K562 (cell line): ENCODE measurements at regions not wholly inside any gene's neighbourhood (a gene's known extent, or its start where the extent isn't known, plus 50 kb on each side); places are given as distances from the start of the nearest gene placed in this dataset.

Experiments
- ATAC-seq: fragments of 200-7000 bp; cut with Tn5 transposase; 3 replicates; pipeline ENCODE4 v1.9.1; 2020; ENCODE audit warnings: moderate library complexity
- BruUV-seq: library from RNA; stranded (reverse); fragments of 400-500 nt; replicated peaks from 2 replicates; lab custom pipeline; 2021; lab: Mats Ljungman, UMichigan
- CTCF ChIA-PET: fragments of 300-600 bp; formaldehyde crosslinking; extraction: SDS; loops from one replicate; lab custom pipeline; 2021; ENCODE audit warnings: low intra/inter-chr PET ratio; lab: Yijun Ruan, JAX
- POLR2A ChIA-PET: fragments of 300-600, 350-650 bp; sonication (Branson Sonifier 250); formaldehyde crosslinking; extraction: SDS; loops from one replicate; lab custom pipeline; 2021; ENCODE audit warnings: antibody characterized with exemption, inconsistent platforms; lab: Yijun Ruan, JAX
- DNase-seq, 4 experiments: peaks; one replicate each; pipeline versions ENCODE4 v3.0.0 to v3.0.0-alpha.2; 2011 to 2018; ENCODE audit warnings: low spot score in 3 of 4, mixed read lengths in 3 of 4; ENCODE audit errors: extremely low read depth in 1 of 4
- FAIRE-seq: peaks from 2 replicates; lab custom pipeline; 2011; peaks lifted over from hg19 to GRCh38; lab: Jason Lieb, UNC
- H2AFZ ChIP-seq: 2 replicates; pipeline ENCODE4 v1.6.0; 2011; ENCODE audit warnings: low read depth, low read length, control low read depth, inconsistent platforms
- H3K27ac ChIP-seq: fragments of 200-600 bp; 3 replicates; pipeline ENCODE4 v1.8.0; 2011; ENCODE audit warnings: low read depth, mild to moderate bottlenecking, control low read depth, inconsistent platforms, low read length, moderate library complexity, mixed read lengths; ENCODE audit errors: extremely low read depth
- H3K27me3 ChIP-seq, 2 experiments: fragments of 300-600 bp in 1 of 2; 2 replicates in 1 of 2; 3 replicates in 1 of 2; pipeline versions ENCODE4 v1.6.0 to v1.8.0; 2011; ENCODE audit warnings: inconsistent platforms in 2 of 2, low read length in 2 of 2, mild to moderate bottlenecking in 1 of 2, mixed read lengths in 1 of 2, moderate library complexity in 1 of 2; ENCODE audit not compliant: control insufficient read depth in 2 of 2, insufficient read depth in 2 of 2
- H3K36me3 ChIP-seq: fragments of 300-600 bp; 3 replicates; pipeline ENCODE4 v1.8.0; 2011; ENCODE audit warnings: mild to moderate bottlenecking, low read length, inconsistent platforms; ENCODE audit not compliant: control insufficient read depth, insufficient read depth
- H3K4me1 ChIP-seq, 2 experiments: fragments of 200-600 bp in 1 of 2; replicated peaks in 1 of 2; 2 replicates in 1 of 2; 3 replicates in 1 of 2; pipeline versions ENCODE4 v1.5.1 to v1.8.0; 2011; ENCODE audit warnings: inconsistent platforms in 2 of 2, low read length in 2 of 2, mild to moderate bottlenecking in 1 of 2, mixed read lengths in 1 of 2, moderate library complexity in 1 of 2; ENCODE audit not compliant: control insufficient read depth in 2 of 2, insufficient read depth in 2 of 2
- H3K4me2 ChIP-seq: 2 replicates; pipeline ENCODE4 v1.6.1; 2011; ENCODE audit warnings: low read length, control low read depth, inconsistent platforms, mixed read lengths; ENCODE audit not compliant: insufficient read depth
- H3K4me3 ChIP-seq: fragments of 200-600 bp; sonication (generic), shearing (Covaris generic); 2 replicates; pipeline ENCODE4 v1.5.1; 2016; ENCODE audit warnings: control low read depth, inconsistent platforms
- H3K79me2 ChIP-seq: fragments of 200-600 bp; 3 replicates; pipeline ENCODE4 v1.8.0; 2011; ENCODE audit warnings: low read length, inconsistent platforms; ENCODE audit not compliant: control insufficient read depth, insufficient read depth
- H3K9ac ChIP-seq, 2 experiments: 2 replicates each; pipeline versions ENCODE4 v1.6.0 to v1.6.1; 2011; ENCODE audit warnings: low read depth in 2 of 2, low read length in 2 of 2, control low read depth in 1 of 2, inconsistent platforms in 1 of 2, mild to moderate bottlenecking in 1 of 2, mixed read lengths in 1 of 2; ENCODE audit not compliant: insufficient read depth in 1 of 2
- H3K9me1 ChIP-seq: one replicate; pipeline ENCODE4 v1.6.0; 2011; ENCODE audit warnings: inconsistent platforms, mild to moderate bottlenecking, low read length, moderate library complexity; ENCODE audit not compliant: control insufficient read depth, insufficient read depth
- H3K9me3 ChIP-seq: replicated peaks from 2 replicates; pipeline ENCODE4 v1.5.1; 2011; ENCODE audit warnings: low read depth, low read length, inconsistent platforms; ENCODE audit not compliant: control insufficient read depth, insufficient read depth
- H4K20me1 ChIP-seq: replicated peaks from 2 replicates; pipeline ENCODE4 v1.6.1; 2011; ENCODE audit warnings: low read length, inconsistent platforms, mixed read lengths; ENCODE audit not compliant: control insufficient read depth, insufficient read depth
- ZNF253 ChIP-seq: fragments of 250-450 bp; sonication (Bioruptor Pico); conservative IDR thresholded peaks from 2 replicates; pipeline ENCODE4 v1.6.1; 2021; ENCODE audit warnings: mild to moderate bottlenecking
- WGBS: fragments of 100-300 bp; shearing (Covaris generic); methylation state at CpG from one replicate; pipeline ENCODE4 v1.1.6; 2016; ENCODE audit warnings: low coverage, mixed read lengths; ENCODE audit not compliant: insufficient coverage; ENCODE audit errors: missing lambda C conversion rate; 5-methylcytosine and 5-hydroxymethylcytosine counted together
- in situ Hi-C: fragments of 300-500 bp; cut with MboI; formaldehyde crosslinking; loops from 4 replicates; pipeline ENCODE4 v1.15.0; 2018; ENCODE audit warnings: inconsistent platforms, mixed read lengths
- intact Hi-C: fragments of 100-400 bp; cut with micrococcal nuclease; formaldehyde crosslinking; loops from 2 replicates; pipeline ENCODE4 v1.14.2; 2022
- TF ChIP-seq, protein P1 (sequence below): sonication (generic); formaldehyde crosslinking; IDR thresholded peaks from 2 replicates; pipeline ENCODE4 v1.8.1; 2023; ENCODE audit warnings: missing genetic modification reagents, mild to moderate bottlenecking, borderline replicate concordance
- TF ChIP-seq, protein P2 (sequence below), 2 experiments: fragments of 450-650 bp; IDR thresholded peaks; 2 replicates each; pipeline ENCODE4 v1.6.1; 2016; ENCODE audit warnings: mild to moderate bottlenecking in 2 of 2, borderline replicate concordance in 1 of 2, low read depth in 1 of 2, moderate library complexity in 1 of 2

GRCh38 chr5:5798041-5798440, 375.6 kb downstream of the ICE1 start:
- H3K4me2 ChIP-seq, result no peak overlapping the region
- BruUV-seq, result no TSS peak
- no peak overlapping the region for H3K4me3 ChIP-seq
- ATAC-seq, result no peak
- in situ Hi-C loops (no loop called here), intact Hi-C loops (no loop called here)
- WGBS, result 0% methylated on average over 5 of the region's 5 CpGs
- no peaks in the 10 kb centered on the region for H3K9me1 ChIP-seq
- H2AFZ ChIP-seq, result no peak overlapping the region
- no peak overlapping the region for H3K27ac ChIP-seq
- no peak for DNase-seq
- CTCF ChIA-PET, result no interaction called here
- H3K27me3 ChIP-seq, result peaks cover 6 to 30% of the 10 kb centered on the region in 2 experiments; a peak in 3 of 5 replicates
- POLR2A ChIA-PET, result no interaction called here
- FAIRE-seq, result no peak
- H4K20me1 ChIP-seq, result no peaks in the 10 kb centered on the region
- H3K36me3 ChIP-seq, result no peaks in the 10 kb centered on the region
- TF ChIP-seq, protein P1, sequence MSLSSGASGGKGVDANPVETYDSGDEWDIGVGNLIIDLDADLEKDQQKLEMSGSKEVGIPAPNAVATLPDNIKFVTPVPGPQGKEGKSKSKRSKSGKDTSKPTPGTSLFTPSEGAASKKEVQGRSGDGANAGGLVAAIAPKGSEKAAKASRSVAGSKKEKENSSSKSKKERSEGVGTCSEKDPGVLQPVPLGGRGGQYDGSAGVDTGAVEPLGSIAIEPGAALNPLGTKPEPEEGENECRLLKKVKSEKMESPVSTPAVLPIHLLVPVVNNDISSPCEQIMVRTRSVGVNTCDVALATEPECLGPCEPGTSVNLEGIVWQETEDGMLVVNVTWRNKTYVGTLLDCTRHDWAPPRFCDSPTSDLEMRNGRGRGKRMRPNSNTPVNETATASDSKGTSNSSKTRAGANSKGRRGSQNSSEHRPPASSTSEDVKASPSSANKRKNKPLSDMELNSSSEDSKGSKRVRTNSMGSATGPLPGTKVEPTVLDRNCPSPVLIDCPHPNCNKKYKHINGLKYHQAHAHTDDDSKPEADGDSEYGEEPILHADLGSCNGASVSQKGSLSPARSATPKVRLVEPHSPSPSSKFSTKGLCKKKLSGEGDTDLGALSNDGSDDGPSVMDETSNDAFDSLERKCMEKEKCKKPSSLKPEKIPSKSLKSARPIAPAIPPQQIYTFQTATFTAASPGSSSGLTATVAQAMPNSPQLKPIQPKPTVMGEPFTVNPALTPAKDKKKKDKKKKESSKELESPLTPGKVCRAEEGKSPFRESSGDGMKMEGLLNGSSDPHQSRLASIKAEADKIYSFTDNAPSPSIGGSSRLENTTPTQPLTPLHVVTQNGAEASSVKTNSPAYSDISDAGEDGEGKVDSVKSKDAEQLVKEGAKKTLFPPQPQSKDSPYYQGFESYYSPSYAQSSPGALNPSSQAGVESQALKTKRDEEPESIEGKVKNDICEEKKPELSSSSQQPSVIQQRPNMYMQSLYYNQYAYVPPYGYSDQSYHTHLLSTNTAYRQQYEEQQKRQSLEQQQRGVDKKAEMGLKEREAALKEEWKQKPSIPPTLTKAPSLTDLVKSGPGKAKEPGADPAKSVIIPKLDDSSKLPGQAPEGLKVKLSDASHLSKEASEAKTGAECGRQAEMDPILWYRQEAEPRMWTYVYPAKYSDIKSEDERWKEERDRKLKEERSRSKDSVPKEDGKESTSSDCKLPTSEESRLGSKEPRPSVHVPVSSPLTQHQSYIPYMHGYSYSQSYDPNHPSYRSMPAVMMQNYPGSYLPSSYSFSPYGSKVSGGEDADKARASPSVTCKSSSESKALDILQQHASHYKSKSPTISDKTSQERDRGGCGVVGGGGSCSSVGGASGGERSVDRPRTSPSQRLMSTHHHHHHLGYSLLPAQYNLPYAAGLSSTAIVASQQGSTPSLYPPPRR, result no peak
- TF ChIP-seq, protein P2, sequence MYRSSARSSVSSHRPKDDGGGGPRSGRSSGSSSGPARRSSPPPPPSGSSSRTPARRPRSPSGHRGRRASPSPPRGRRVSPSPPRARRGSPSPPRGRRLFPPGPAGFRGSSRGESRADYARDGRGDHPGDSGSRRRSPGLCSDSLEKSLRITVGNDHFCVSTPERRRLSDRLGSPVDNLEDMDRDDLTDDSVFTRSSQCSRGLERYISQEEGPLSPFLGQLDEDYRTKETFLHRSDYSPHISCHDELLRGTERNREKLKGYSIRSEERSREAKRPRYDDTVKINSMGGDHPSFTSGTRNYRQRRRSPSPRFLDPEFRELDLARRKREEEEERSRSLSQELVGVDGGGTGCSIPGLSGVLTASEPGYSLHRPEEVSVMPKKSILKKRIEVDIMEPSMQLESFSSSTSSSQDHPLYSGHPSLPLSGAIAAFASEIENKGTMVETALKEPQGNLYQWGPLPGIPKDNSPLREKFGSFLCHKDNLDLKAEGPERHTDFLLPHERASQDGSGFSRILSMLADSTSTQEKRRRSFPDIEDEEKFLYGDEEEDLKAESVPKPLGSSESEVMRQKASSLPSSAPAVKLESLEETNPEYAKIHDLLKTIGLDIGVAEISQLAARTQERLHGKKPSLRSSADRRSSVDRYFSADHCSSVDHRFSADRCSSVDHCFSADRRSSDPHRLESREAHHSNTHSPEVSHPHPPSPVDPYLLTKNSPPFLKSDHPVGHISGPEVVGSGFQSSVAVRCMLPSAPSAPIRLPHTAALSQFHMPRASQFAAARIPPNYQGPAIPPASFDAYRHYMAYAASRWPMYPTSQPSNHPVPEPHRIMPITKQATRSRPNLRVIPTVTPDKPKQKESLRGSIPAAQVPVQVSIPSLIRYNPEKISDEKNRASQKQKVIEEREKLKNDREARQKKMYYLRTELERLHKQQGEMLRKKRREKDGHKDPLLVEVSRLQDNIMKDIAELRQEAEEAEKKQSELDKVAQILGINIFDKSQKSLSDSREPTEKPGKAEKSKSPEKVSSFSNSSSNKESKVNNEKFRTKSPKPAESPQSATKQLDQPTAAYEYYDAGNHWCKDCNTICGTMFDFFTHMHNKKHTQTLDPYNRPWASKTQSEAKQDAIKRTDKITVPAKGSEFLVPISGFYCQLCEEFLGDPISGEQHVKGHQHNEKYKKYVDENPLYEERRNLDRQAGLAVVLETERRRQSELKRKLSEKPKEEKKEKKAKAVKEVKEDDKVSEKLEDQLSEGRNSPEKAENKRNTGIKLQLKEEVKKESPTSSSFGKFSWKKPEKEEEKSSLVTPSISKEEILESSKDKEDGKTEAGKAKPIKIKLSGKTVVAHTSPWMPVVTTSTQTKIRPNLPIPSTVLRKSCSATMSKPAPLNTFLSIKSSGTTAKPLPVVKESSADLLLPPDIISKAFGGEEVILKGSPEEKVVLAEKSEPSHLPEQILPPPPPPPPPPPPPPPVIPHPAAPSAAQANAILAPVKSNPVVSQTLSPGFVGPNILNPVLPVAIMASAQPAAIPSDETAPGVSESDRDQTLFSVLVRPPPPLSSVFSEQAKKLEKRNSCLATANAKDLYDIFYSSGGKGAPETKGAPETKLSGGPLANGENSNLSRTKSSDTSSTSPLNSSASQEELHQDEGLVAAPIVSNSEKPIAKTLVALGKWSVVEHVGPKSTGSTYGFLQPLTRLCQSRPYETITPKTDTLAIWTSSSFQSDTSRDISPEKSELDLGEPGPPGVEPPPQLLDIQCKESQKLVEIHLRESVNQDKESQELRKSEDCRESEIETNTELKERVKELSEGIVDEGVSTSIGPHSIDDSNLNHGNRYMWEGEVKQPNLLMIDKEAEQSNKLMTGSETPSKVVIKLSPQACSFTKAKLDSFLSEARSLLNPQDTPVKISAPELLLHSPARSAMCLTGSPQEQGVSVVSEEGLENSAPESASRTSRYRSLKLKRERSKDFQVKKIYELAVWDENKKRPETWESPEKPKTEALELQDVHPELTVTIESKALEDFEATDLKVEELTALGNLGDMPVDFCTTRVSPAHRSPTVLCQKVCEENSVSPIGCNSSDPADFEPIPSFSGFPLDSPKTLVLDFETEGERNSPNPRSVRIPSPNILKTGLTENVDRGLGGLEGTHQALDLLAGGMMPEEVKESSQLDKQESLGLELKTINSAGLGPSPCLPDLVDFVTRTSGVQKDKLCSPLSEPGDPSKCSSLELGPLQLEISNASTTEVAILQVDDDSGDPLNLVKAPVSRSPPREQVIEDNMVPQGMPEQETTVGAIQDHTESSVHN (IDR thresholded peaks at IDR 0.05; ENCODE audit: borderline replicate concordance in 1 of 2, low read depth in 1 of 2), result no peak
- TF ChIP-seq ZNF253, result no peak
- no peaks in the 10 kb centered on the region for H3K9me3 ChIP-seq
- H3K9ac ChIP-seq, result no peak overlapping the region
- H3K4me1 ChIP-seq, result no peaks in the 10 kb centered on the region
- H3K79me2 ChIP-seq, result no peaks in the 10 kb centered on the region
